Ovary (tissue), 7 donors: ENCODE measurements at regions not wholly inside any gene's neighbourhood (a gene's known extent, or its start where the extent isn't known, plus 50 kb on each side); places are given as distances from the start of the nearest gene placed in this dataset.

ENCODE experiments used
- DNase-seq, 5 donors: peaks; one replicate each; pipeline ENCODE4 v3.0.0-alpha.2; 2019 to 2020
- H3K27ac ChIP-seq, 2 donors: fragments of 200-600 bp; one replicate each; pipeline versions ENCODE4 v1.5.1 to v1.8.0; 2019 to 2022
- H3K27me3 ChIP-seq: fragments of 200-600 bp; one replicate; pipeline ENCODE4 v1.8.0; 2022
- H3K36me3 ChIP-seq: fragments of 200-600 bp; sonication (generic); one replicate; pipeline ENCODE4 v1.5.1; 2019
- H3K4me1 ChIP-seq: one replicate; pipeline ENCODE4 v1.8.1; 2013; ENCODE audit warnings: mild to moderate bottlenecking, moderate library complexity; ENCODE audit not compliant: insufficient read depth
- H3K4me3 ChIP-seq: fragments of 200-600 bp; sonication (generic); one replicate; pipeline ENCODE4 v1.5.1; 2017
- H3K9me3 ChIP-seq, 2 donors: fragments of 200-600 bp in 1 of 2; sonication (generic) in 1 of 2; one replicate each; pipeline versions ENCODE4 v1.5.1 to v1.8.1; 2013 to 2019; ENCODE audit warnings: mild to moderate bottlenecking in 1 of 2, moderate library complexity in 1 of 2
- EP300 ChIP-seq: sonication (generic); formaldehyde crosslinking; IDR thresholded peaks from one replicate; pipeline ENCODE4 v1.6.1; 2017; ENCODE audit warnings: antibody characterized with exemption
- POLR2A ChIP-seq: fragments of 450-650 bp; IDR thresholded peaks from one replicate; pipeline ENCODE4 v1.6.1; 2017; ENCODE audit warnings: antibody characterized with exemption, mild to moderate bottlenecking, moderate library complexity
- WGBS, 3 donors: extraction: QIAGEN DNeasy Blood & Tissue Kit in 1 of 3; methylation state at CpG; one replicate each; pipeline versions ENCODE4 v1.1.5 to v1.1.7; 2013 to 2017; 5-methylcytosine and 5-hydroxymethylcytosine counted together
- intact Hi-C, 4 donors: fragments of 100-400 bp; cut with DNase I; formaldehyde crosslinking; loops; one replicate each; pipeline versions ENCODE4 v1.11.0 to v1.15.1; 2022 to 2023
- TF ChIP-seq, protein P1 (sequence below), 3 donors: fragments of 450-650 bp in 2 of 3; fragments of 200-600 bp in 1 of 3; IDR thresholded peaks; one replicate each; pipeline versions ENCODE4 v1.5.1 to v1.8.0; 2016 to 2022; ENCODE audit warnings: antibody characterized with exemption in 3 of 3, mild to moderate bottlenecking in 1 of 3
- donor health status: DM: no; HTN: no; CAD: no; lungs with moderate emphysema.
- donor health status: DM: no; HTN: no; CAD: no.
- donor health status: Bipolar disorder and iron deficiency.
- donor health status: DM: no; HTN: no; CAD: no.
- donor health status: DM: yes; HTN: yes; CAD: no.

DNA sequence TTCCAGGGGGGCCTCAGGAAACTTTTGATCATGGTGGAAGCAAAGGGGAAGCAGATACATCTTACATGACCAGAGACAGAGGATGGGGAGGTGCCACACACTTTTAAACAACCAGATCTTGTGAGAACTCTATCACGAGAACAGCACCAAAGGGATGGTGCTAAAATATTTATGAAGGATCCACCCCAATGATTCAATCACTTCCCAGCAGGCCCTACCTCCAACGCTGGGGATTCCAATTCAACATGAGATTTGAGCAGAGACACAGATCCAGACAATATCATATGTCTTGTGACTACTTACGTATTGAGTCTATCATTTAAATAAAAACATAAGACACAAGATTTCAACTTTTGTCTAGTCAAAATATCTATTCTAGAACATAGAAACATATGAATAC, 351.9 kb downstream of the EPM2A start:
- Histone ChIP-seq H3K36me3 (no peaks in the 10 kb centered on the region), H3K9me3 (no peaks in the 10 kb centered on the region), H3K4me3 (no peak overlapping the region), H3K4me1 (no peaks in the 10 kb centered on the region), H3K27ac (no peak overlapping the region), H3K27me3 (no peaks in the 10 kb centered on the region)
- no peak for DNase-seq
- 79 to 84% (median 84%) methylated on average over 3 of the region's 3 CpGs for WGBS, 3 donors
- TF ChIP-seq, protein P1, sequence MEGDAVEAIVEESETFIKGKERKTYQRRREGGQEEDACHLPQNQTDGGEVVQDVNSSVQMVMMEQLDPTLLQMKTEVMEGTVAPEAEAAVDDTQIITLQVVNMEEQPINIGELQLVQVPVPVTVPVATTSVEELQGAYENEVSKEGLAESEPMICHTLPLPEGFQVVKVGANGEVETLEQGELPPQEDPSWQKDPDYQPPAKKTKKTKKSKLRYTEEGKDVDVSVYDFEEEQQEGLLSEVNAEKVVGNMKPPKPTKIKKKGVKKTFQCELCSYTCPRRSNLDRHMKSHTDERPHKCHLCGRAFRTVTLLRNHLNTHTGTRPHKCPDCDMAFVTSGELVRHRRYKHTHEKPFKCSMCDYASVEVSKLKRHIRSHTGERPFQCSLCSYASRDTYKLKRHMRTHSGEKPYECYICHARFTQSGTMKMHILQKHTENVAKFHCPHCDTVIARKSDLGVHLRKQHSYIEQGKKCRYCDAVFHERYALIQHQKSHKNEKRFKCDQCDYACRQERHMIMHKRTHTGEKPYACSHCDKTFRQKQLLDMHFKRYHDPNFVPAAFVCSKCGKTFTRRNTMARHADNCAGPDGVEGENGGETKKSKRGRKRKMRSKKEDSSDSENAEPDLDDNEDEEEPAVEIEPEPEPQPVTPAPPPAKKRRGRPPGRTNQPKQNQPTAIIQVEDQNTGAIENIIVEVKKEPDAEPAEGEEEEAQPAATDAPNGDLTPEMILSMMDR (IDR thresholded peaks at IDR 0.05): no peak
- no peak for TF ChIP-seq EP300
- TF ChIP-seq POLR2A: no peak
- intact Hi-C loops: no loop called here

DNA sequence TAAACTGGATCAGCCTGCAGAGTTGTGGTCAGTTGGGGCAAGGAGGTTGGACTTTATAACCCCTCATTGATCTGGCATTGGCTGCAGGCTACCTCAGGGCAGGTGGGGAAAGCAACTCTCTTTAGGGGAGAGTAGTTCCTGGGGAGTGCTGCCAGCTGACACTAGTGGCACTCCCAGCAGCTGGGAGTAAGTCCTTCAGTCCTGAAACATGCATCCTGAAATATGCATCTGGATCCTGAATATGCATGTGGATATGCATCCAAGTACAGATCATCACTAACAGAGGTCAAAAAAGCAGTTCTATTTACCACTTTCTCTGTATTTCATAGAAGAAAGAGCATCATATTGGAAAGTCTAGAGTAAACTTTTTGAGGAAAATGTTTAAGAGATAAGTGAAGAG, 350.8 kb downstream of the EPM2A start:
- intact Hi-C loops: no loop called here

DNA sequence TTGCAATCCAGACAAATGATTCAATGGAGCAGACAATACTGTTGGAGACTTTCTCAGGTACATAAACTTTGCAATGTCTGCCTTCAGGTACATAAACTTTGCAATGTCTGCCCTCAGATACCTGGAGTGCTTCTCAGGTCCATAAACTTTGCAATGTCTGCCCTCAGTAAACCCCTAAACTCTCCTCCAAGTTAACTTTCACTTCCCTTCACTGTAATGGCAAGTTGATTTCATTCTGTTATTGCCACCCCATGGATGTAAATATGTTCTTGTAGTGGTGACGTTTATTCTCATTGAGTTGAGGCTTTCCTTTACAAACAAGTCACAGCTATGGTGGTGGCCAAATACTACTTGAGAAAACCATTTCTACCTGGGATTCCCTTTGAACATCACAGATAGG, 338.8 kb downstream of the EPM2A start:
- H3K4me1 ChIP-seq: no peaks in the 10 kb centered on the region
- intact Hi-C loops: no loop called here
- 77 to 92% (median 89%) methylated on average over 1 of the region's 1 CpG for WGBS, 3 donors
- DNase-seq: no peak
- H3K9me3 ChIP-seq: no peaks in the 10 kb centered on the region
- no peaks in the 10 kb centered on the region for H3K36me3 ChIP-seq
- no peak overlapping the region for H3K27ac ChIP-seq
- H3K4me3 ChIP-seq: no peak overlapping the region
- H3K27me3 ChIP-seq: no peaks in the 10 kb centered on the region
- TF ChIP-seq POLR2A: no peak

More for the DNA sequence above, 350.8 kb downstream of the EPM2A start:
- Histone ChIP-seq H3K36me3 (no peaks in the 10 kb centered on the region), H3K4me3 (no peak overlapping the region), H3K27ac (no peak overlapping the region), H3K4me1 (no peaks in the 10 kb centered on the region), H3K9me3 (no peaks in the 10 kb centered on the region), H3K27me3 (no peaks in the 10 kb centered on the region)
- no peak for DNase-seq
- no peak for TF ChIP-seq POLR2A

DNA sequence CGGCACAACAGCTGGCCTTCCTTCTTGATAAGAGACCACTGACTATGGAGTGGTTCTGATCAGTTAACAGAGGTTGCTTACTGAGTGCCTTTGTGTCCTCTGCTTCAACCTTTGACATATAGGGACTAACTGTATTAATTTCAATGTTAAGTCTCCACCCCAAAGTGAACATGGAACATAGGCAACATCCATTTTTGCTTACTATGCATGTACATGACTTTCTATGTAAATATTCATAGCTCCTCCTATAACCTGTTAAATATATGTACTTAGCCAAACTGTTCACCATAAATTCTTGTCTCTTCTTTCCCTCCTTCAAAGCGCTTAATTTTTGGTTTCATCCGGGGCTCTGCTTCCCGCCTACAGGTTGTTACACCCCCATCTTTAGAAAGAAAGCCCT, 334.8 kb downstream of the EPM2A start:
- intact Hi-C loops: no loop called here
- WGBS, 3 donors: 82 to 90% (median 85%) methylated on average over 4 of the region's 4 CpGs
- Histone ChIP-seq H3K9me3 (no peaks in the 10 kb centered on the region), H3K4me1 (no peaks in the 10 kb centered on the region), H3K4me3 (no peak overlapping the region), H3K36me3 (no peaks in the 10 kb centered on the region), H3K27me3 (no peaks in the 10 kb centered on the region), H3K27ac (no peak overlapping the region)
- no peak for DNase-seq
- TF ChIP-seq POLR2A: no peak
- TF ChIP-seq EP300: no peak

DNA sequence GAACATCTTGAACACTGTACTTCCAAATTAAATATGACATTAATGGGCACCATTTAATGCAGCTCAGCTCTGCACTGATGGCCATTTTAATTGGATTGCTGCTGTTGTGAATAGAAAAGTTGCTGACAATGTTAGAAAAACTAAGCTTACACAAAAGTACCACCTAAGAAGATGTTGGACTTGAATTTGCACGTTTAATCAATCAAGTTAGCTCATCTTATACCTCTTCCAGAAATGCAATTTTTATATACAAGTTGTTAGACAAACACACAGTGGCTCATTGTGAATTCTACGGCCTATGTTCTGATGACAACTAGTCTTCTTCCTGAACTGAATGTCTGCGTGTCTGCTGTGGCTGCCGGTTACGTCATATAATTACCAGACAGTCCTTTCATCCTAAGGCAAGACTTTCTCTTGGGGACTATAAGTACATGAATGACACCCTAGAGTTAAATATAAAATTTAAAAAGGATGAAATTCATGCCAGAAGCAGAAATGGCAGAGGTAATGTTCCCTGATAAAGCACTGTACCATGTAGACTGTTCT, 330.2 kb downstream of the EPM2A start:
- Histone ChIP-seq H3K36me3 (no peaks in the 10 kb centered on the region), H3K27ac (no peak overlapping the region), H3K4me1 (no peaks in the 10 kb centered on the region), H3K27me3 (no peaks in the 10 kb centered on the region), H3K4me3 (no peak overlapping the region), H3K9me3 (no peaks in the 10 kb centered on the region)
- TF ChIP-seq POLR2A (no peak), EP300 (no peak)
- TF ChIP-seq, protein P1 (IDR thresholded peaks at IDR 0.05): no peak
- intact Hi-C loops: no loop called here
- no peak for DNase-seq
- WGBS, 3 donors: 84 to 88% (median 87%) methylated on average over 5 of the region's 5 CpGs

DNA sequence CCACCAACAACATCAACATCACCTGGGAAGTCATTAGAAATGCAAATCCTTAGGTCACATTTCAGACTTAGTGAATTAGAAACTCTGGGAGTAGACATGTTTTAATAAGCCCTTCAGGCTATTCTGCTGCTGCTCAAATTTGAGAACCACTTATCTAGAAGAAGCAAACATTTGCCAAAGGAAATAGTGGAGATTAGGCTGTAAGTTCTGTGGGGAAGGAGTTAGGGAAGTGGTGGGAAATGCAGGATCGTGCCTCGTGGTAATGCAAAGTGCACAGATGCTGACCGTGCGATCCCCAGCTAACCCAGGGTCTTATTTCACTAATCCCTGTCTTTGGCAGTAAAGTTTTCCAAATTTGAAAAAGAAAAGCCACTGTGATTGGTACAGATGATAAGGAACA, 328.5 kb downstream of the EPM2A start:
- TF ChIP-seq POLR2A (no peak), EP300 (no peak)
- TF ChIP-seq, protein P1 (IDR thresholded peaks at IDR 0.05): no peak
- Histone ChIP-seq H3K9me3 (no peaks in the 10 kb centered on the region), H3K27me3 (no peaks in the 10 kb centered on the region), H3K4me3 (no peak overlapping the region), H3K36me3 (no peaks in the 10 kb centered on the region), H3K27ac (no peak overlapping the region), H3K4me1 (no peaks in the 10 kb centered on the region)
- 74 to 76% (median 74%) methylated on average over 4 of the region's 4 CpGs for whole genome bisulfite sequencing, 3 donors
- intact Hi-C loops: no loop called here
- DNase-seq: no peak
